ENCODE measurements at regions not wholly inside any gene's neighbourhood (a gene's known extent, or its start where the extent isn't known, plus 50 kb on each side); places are given as distances from the start of the nearest gene placed in this dataset.

DNA sequence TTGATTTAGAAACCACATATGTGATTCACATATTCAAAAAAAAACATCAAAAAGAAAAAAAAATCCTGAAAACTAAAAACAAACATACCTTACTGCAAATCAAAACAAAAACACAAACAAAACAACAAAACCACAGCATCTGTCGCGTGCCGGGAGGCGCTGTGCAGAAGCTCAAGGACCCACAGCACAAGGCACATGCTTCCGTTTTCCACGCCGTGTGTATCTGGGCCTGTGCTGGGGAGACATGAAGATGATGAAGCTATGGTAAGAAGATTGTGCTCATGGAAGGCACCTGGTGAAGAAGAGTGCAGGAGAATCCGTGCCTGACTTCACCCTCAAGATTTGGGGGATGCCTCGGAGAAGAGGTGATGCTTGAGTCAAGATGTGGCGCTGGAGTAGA lies 788.9 kb upstream of the ARRDC4 start:
- TF ChIP-seq, protein P1, sequence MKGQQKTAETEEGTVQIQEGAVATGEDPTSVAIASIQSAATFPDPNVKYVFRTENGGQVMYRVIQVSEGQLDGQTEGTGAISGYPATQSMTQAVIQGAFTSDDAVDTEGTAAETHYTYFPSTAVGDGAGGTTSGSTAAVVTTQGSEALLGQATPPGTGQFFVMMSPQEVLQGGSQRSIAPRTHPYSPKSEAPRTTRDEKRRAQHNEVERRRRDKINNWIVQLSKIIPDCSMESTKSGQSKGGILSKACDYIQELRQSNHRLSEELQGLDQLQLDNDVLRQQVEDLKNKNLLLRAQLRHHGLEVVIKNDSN (IDR thresholded peaks at IDR 0.05): no peak
- no peak for TF ChIP-seq TEAD4 (IDR thresholded peaks at IDR 0.05)
- no peak for TF ChIP-seq EGR1 (IDR thresholded peaks at IDR 0.05)
- TF ChIP-seq CEBPB (IDR thresholded peaks at IDR 0.05): no peak
- TF ChIP-seq YY1 (IDR thresholded peaks at IDR 0.05; ENCODE audit: low read depth): no peak
- TF ChIP-seq, protein P2, sequence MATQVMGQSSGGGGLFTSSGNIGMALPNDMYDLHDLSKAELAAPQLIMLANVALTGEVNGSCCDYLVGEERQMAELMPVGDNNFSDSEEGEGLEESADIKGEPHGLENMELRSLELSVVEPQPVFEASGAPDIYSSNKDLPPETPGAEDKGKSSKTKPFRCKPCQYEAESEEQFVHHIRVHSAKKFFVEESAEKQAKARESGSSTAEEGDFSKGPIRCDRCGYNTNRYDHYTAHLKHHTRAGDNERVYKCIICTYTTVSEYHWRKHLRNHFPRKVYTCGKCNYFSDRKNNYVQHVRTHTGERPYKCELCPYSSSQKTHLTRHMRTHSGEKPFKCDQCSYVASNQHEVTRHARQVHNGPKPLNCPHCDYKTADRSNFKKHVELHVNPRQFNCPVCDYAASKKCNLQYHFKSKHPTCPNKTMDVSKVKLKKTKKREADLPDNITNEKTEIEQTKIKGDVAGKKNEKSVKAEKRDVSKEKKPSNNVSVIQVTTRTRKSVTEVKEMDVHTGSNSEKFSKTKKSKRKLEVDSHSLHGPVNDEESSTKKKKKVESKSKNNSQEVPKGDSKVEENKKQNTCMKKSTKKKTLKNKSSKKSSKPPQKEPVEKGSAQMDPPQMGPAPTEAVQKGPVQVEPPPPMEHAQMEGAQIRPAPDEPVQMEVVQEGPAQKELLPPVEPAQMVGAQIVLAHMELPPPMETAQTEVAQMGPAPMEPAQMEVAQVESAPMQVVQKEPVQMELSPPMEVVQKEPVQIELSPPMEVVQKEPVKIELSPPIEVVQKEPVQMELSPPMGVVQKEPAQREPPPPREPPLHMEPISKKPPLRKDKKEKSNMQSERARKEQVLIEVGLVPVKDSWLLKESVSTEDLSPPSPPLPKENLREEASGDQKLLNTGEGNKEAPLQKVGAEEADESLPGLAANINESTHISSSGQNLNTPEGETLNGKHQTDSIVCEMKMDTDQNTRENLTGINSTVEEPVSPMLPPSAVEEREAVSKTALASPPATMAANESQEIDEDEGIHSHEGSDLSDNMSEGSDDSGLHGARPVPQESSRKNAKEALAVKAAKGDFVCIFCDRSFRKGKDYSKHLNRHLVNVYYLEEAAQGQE (IDR thresholded peaks at IDR 0.05; ENCODE audit: low read depth): no peak
- TF ChIP-seq EP300 (IDR thresholded peaks at IDR 0.05; ENCODE audit: borderline replicate concordance): no peak
- TF ChIP-seq RAD21 (IDR thresholded peaks at IDR 0.05; ENCODE audit: low read depth): no peak
- TF ChIP-seq TCF12 (IDR thresholded peaks at IDR 0.05; ENCODE audit: low read depth): no peak
- TF ChIP-seq, protein P3, sequence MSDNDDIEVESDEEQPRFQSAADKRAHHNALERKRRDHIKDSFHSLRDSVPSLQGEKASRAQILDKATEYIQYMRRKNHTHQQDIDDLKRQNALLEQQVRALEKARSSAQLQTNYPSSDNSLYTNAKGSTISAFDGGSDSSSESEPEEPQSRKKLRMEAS (IDR thresholded peaks at IDR 0.05): no peak
- no peak for TF ChIP-seq TAF1 (IDR thresholded peaks at IDR 0.05; ENCODE audit: low read depth)
- TF ChIP-seq CREB1 (IDR thresholded peaks at IDR 0.05; ENCODE audit: low read depth): no peak
- TF ChIP-seq NFIC (IDR thresholded peaks at IDR 0.05): no peak

DNA sequence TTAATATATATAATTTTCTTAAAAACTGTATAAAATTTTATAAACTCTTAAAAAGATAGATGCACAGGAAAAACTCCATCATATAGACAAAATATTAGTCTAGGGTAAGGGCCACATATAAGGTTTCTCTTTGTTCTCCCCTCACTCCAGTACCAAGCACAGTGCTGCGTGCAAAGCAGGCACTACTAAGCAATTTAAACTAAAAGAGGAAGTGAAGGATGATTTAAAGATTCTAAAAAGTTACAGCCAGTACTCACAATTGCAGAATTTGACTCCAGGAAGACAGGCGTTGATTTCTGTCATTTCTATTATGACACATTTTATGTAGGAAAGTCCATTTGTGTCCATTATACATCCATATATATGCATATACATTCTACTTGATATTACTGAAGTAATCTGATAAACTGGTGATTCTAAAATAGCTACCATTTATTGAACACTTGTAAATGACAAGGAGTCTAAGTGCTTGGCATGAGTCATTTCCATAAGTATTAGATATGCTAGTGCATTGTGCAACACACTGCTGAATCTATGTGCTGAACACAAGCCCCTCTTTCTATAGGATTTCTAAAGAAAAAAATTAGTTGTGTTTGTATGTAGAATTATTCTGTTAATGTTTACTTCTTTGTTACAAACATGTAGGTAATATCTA lies 785.5 kb upstream of the ARRDC4 start:
- TF ChIP-seq TEAD4 (IDR thresholded peaks at IDR 0.05): no peak
- TF ChIP-seq FOXM1 (IDR thresholded peaks at IDR 0.05; ENCODE audit: borderline replicate concordance, low read depth): no peak
- TF ChIP-seq YY1 (IDR thresholded peaks at IDR 0.05; ENCODE audit: low read depth): no peak
- TF ChIP-seq TCF12 (IDR thresholded peaks at IDR 0.05; ENCODE audit: low read depth): no peak
- no peak for TF ChIP-seq ZBTB7A (IDR thresholded peaks at IDR 0.05; ENCODE audit: low read depth)
- TF ChIP-seq, protein P1 (IDR thresholded peaks at IDR 0.05): no peak
- TF ChIP-seq TAF1 (IDR thresholded peaks at IDR 0.05; ENCODE audit: low read depth): no peak
- no peak for TF ChIP-seq CEBPB (IDR thresholded peaks at IDR 0.05)
- TF ChIP-seq, protein P3 (IDR thresholded peaks at IDR 0.05): no peak
- TF ChIP-seq EP300 (IDR thresholded peaks at IDR 0.05; ENCODE audit: borderline replicate concordance): no peak

DNA sequence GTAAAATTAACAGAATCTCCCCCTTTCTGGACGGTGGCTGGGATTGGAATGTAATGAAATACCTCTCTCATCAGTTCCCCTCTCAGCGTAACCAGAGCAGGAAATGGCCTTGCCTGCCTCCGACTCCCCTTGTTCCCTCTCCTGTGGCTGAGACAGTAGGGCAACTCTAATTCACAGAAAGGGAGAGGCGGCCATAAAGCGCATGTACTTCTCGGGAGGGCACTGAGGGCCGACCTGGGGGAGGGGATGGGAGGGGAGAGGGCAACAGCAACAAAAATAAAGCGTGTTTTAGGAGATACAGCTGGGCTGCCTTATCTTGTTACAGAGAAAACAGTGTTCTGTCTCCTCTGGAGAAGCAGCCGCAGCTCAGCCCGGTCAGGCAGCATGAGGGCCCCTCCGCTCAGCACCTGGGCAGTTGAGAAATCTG lies 783.3 kb upstream of the ARRDC4 start:
- TF ChIP-seq, protein P2 (IDR thresholded peaks at IDR 0.05; ENCODE audit: low read depth): no peak
- TF ChIP-seq, protein P1 (IDR thresholded peaks at IDR 0.05): no peak
- TF ChIP-seq YY1 (IDR thresholded peaks at IDR 0.05; ENCODE audit: low read depth) (no peak), CEBPB (IDR thresholded peaks at IDR 0.05) (no peak), EP300 (IDR thresholded peaks at IDR 0.05; ENCODE audit: borderline replicate concordance) (no peak), TAF1 (IDR thresholded peaks at IDR 0.05; ENCODE audit: low read depth) (no peak), NFIC (IDR thresholded peaks at IDR 0.05) (no peak), TCF12 (IDR thresholded peaks at IDR 0.05; ENCODE audit: low read depth) (no peak)
- TF ChIP-seq, protein P3 (IDR thresholded peaks at IDR 0.05): no peak

DNA sequence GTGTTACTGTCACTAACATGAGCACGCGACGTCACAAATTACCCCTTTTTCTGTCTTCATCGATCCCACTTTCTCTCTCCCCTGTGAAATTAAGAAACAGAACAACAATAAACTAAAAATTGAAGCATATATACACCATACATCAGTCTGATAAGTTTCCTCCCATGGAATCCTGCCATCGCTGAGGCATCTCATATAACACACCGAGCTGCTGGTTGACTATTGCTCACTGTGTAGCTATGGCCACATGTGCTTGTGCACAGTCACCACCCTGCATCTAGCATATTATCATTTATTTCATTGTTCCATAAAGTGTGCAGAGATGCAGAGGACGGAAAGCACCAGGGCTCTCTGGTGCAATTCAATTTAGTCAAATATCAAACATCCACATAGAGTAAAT lies 777.9 kb upstream of the ARRDC4 start:
- TF ChIP-seq RAD21 (IDR thresholded peaks at IDR 0.05; ENCODE audit: low read depth): no peak
- TF ChIP-seq ZBTB7A (IDR thresholded peaks at IDR 0.05; ENCODE audit: low read depth): no peak
- TF ChIP-seq TAF1 (IDR thresholded peaks at IDR 0.05; ENCODE audit: low read depth): no peak

- TF ChIP-seq ZBTB7A (IDR thresholded peaks at IDR 0.05; ENCODE audit: low read depth) (no peak), EGR1 (IDR thresholded peaks at IDR 0.05) (no peak), YY1 (IDR thresholded peaks at IDR 0.05; ENCODE audit: low read depth) (no peak), TEAD4 (IDR thresholded peaks at IDR 0.05) (no peak), FOXM1 (IDR thresholded peaks at IDR 0.05; ENCODE audit: borderline replicate concordance, low read depth) (no peak)
- TF ChIP-seq, protein P1 (IDR thresholded peaks at IDR 0.05): no peak
- TF ChIP-seq, protein P3 (IDR thresholded peaks at IDR 0.05): no peak
These were observed 771.2 kb upstream of the ARRDC4 start for GRCh38 chr15:97189162-97189780.
